ENCODE measurements at regions not wholly inside any gene's neighbourhood (a gene's known extent, or its start where the extent isn't known, plus 50 kb on each side); places are given as distances from the start of the nearest gene placed in this dataset.

DNA sequence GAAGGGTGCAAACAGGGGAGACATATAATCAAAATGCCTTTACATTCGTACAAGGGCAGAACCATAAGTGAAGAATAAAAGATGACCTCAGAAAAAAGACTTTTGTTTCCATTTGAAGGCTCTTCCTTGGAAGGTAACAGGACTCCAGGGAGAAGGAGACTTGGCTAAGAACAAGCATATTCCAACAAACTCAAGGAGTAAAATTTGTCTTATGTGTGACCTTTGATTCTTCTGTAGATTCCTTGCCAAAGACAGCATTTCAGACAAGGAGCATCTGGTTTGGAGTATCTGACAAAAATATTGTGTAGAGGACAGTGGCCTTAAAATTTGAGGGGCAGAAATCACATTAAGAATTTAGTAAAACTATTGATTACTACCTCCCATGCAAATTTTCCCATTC, 991.9 kb downstream of the FLRT2 start:
- no peak overlapping the region for H2BK5ac ChIP-seq (ENCODE audit: low read depth, low read length, poor library complexity, severe bottlenecking)
- no peak overlapping the region for H3K18ac ChIP-seq (ENCODE audit: low read depth, low read length)
- H2AFZ ChIP-seq (replicated peaks; ENCODE audit: low read length, poor library complexity) = no peak overlapping the region
- WGBS, 2 experiments (ENCODE audit: extremely low coverage in 2 of 2, insufficient read length in 1 of 2) = no CpG with 5 or more reads among the region's 1 CpG
- no TSS peak for BruUV-seq (replicated peaks)
- no peak overlapping the region for H2BK20ac ChIP-seq (ENCODE audit: low read depth, low read length)
- no peaks in the 10 kb centered on the region for H3K36me3 ChIP-seq (ENCODE audit: control insufficient read depth, insufficient read depth, low read length)
- H3K23ac ChIP-seq (ENCODE audit: low read depth, low read length) = no peak overlapping the region
- H2BK120ac ChIP-seq (ENCODE audit: low read depth, low read length) = no peak overlapping the region
- H4K20me1 ChIP-seq (ENCODE audit: insufficient read depth, low read length) = no peaks in the 10 kb centered on the region
- H3K27me3 ChIP-seq (ENCODE audit: control insufficient read depth, insufficient read depth, low read length) = no peaks in the 10 kb centered on the region
- H3K4me3 ChIP-seq (ENCODE audit: insufficient read depth, low read depth, low read length) = no peak overlapping the region
- H3K4me1 ChIP-seq (ENCODE audit: control insufficient read depth, insufficient read depth, low read length) = no peaks in the 10 kb centered on the region
- H4K8ac ChIP-seq (ENCODE audit: low read depth in 2 of 2, low read length in 2 of 2) = no peak overlapping the region
- no peak overlapping the region for H3K4me2 ChIP-seq (ENCODE audit: low read depth, low read length)
- TF ChIP-seq MXI1 (IDR thresholded peaks at IDR 0.05; ENCODE audit: borderline replicate concordance, low read depth, low read length) (no peak), SMC3 (IDR thresholded peaks at IDR 0.05; ENCODE audit: low read depth, low read length) (no peak), RCOR1 (IDR thresholded peaks at IDR 0.05; ENCODE audit: insufficient replicate concordance, low read length) (no peak), MAFK (IDR thresholded peaks at IDR 0.05; ENCODE audit: low read depth, low read length) (no peak)
- TF ChIP-seq, protein P1, sequence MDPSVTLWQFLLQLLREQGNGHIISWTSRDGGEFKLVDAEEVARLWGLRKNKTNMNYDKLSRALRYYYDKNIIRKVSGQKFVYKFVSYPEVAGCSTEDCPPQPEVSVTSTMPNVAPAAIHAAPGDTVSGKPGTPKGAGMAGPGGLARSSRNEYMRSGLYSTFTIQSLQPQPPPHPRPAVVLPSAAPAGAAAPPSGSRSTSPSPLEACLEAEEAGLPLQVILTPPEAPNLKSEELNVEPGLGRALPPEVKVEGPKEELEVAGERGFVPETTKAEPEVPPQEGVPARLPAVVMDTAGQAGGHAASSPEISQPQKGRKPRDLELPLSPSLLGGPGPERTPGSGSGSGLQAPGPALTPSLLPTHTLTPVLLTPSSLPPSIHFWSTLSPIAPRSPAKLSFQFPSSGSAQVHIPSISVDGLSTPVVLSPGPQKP (IDR thresholded peaks at IDR 0.05; ENCODE audit: borderline replicate concordance, low read depth, low read length) = no peak
- no peak overlapping the region for H2BK15ac ChIP-seq (ENCODE audit: low read depth, low read length)
- H3K14ac ChIP-seq (replicated peaks; ENCODE audit: low read depth, low read length) = no peak overlapping the region
- no peaks in the 10 kb centered on the region for H3K79me1 ChIP-seq (ENCODE audit: low read depth in 1 of 2, low read length in 2 of 2)
- no peaks in the 10 kb centered on the region for H3K9me1 ChIP-seq (ENCODE audit: insufficient read depth, low read length)
- ChIA-PET CTCF (interaction anchor here (0.6 kb wide), 1 partner anchor 935 kb away, joined by 5 read pairs; no protein-coding TSS in a partner anchor), POLR2A (ENCODE audit: unreplicated experiment) (no interaction called here)
- intact Hi-C loops (cut with micrococcal nuclease) (no loop called here), dilution Hi-C loops (cut with HindIII; ENCODE audit: low sequenced_read_pairs, unreplicated experiment) (no loop called here), in situ Hi-C loops (cut with MboI; ENCODE audit: low sequenced_read_pairs) (no loop called here)
- no peak overlapping the region for H4K91ac ChIP-seq (ENCODE audit: insufficient read depth, low read depth, low read length)
- no peak overlapping the region for H3K27ac ChIP-seq (ENCODE audit: insufficient read depth, low read length)
- no peak overlapping the region for H3K4ac ChIP-seq (ENCODE audit: low read depth, low read length)
- H3K56ac ChIP-seq (ENCODE audit: extremely low read depth, insufficient read depth, low read length) = no peak overlapping the region
- no peak overlapping the region for H3K9ac ChIP-seq (ENCODE audit: low read depth, low read length)
- no peaks in the 10 kb centered on the region for H3K9me3 ChIP-seq (ENCODE audit: control insufficient read depth, insufficient read depth, low read length)
- no peak overlapping the region for H4K5ac ChIP-seq (ENCODE audit: low read depth, low read length)
- DNase-seq (no peak), ATAC-seq (ENCODE audit: low read depth) (no peak)
- H2AK9ac ChIP-seq (replicated peaks; ENCODE audit: low read depth, low read length, poor library complexity) = no peak overlapping the region
- H2AK5ac ChIP-seq (ENCODE audit: low read depth, low read length) = no peak overlapping the region

Data from IMR-90 (cell line).